ENCODE measurements at regions not wholly inside any gene's neighbourhood (a gene's known extent, or its start where the extent isn't known, plus 50 kb on each side); places are given as distances from the start of the nearest gene placed in this dataset.

- no peak for DNase-seq (ENCODE audit: low read depth)
These were observed 105.4 kb upstream of the LCLAT1 start for GRCh38 chr2:30341500-30342267.

- DNase-seq (ENCODE audit: low read depth), result no peak
These were observed 100.4 kb upstream of the LCLAT1 start for GRCh38 chr2:30346471-30347169.

GRCh38 chr2:30348825-30349224, 98.2 kb upstream of the LCLAT1 start:
- DNase-seq (ENCODE audit: low read depth), result no peak

- DNase-seq (ENCODE audit: low read depth), result no peak
These were observed 97.4 kb upstream of the LCLAT1 start for GRCh38 chr2:30349691-30350090.

GRCh38 chr2:30351116-30351515, 95.9 kb upstream of the LCLAT1 start:
- DNase-seq (ENCODE audit: low read depth), result no peak

GRCh38 chr2:30351949-30352348, 95.1 kb upstream of the LCLAT1 start:
- DNase-seq (ENCODE audit: low read depth), result no peak

- no peak for DNase-seq (ENCODE audit: low read depth)
These were observed 92.9 kb upstream of the LCLAT1 start for GRCh38 chr2:30354150-30354549.

- DNase-seq (ENCODE audit: low read depth), result no peak
These were observed 92.4 kb upstream of the LCLAT1 start for GRCh38 chr2:30354621-30355020.

- no peak for DNase-seq (ENCODE audit: low read depth)
These were observed 91.7 kb upstream of the LCLAT1 start for GRCh38 chr2:30355306-30355705.

- no peak for DNase-seq (ENCODE audit: low read depth)
These were observed 91.0 kb upstream of the LCLAT1 start for GRCh38 chr2:30356071-30356470.

- DNase-seq (ENCODE audit: low read depth), result no peak
These were observed 90.3 kb upstream of the LCLAT1 start for GRCh38 chr2:30356776-30357175.

GRCh38 chr2:30358351-30358750, 88.7 kb upstream of the LCLAT1 start:
- no peak for DNase-seq (ENCODE audit: low read depth)

- no peak for DNase-seq (ENCODE audit: low read depth)
These were observed 88.2 kb upstream of the LCLAT1 start for GRCh38 chr2:30358842-30359241.

GRCh38 chr2:30359644-30360167, 87.3 kb upstream of the LCLAT1 start:
- DNase-seq (ENCODE audit: low read depth), result no peak

- no peak for DNase-seq (ENCODE audit: low read depth)
These were observed 85.2 kb upstream of the LCLAT1 start for GRCh38 chr2:30361751-30362394.

GRCh38 chr2:30362468-30363081, 84.5 kb upstream of the LCLAT1 start:
- no peak for DNase-seq (ENCODE audit: low read depth)

- DNase-seq (ENCODE audit: low read depth), result no peak
These were observed 83.6 kb upstream of the LCLAT1 start for GRCh38 chr2:30363406-30363805.

GRCh38 chr2:30365201-30365600, 81.8 kb upstream of the LCLAT1 start:
- no peak for DNase-seq (ENCODE audit: low read depth)

GRCh38 chr2:30366199-30366691, 80.8 kb upstream of the LCLAT1 start:
- DNase-seq (ENCODE audit: low read depth), result peak; percentile 9

- no peak for DNase-seq (ENCODE audit: low read depth)
These were observed 79.6 kb upstream of the LCLAT1 start for GRCh38 chr2:30367232-30368070.

GRCh38 chr2:30368258-30368657, 78.8 kb upstream of the LCLAT1 start:
- no peak for DNase-seq (ENCODE audit: low read depth)
